ENCODE measurements at regions not wholly inside any gene's neighbourhood (a gene's known extent, or its start where the extent isn't known, plus 50 kb on each side); places are given as distances from the start of the nearest gene placed in this dataset.

DNA sequence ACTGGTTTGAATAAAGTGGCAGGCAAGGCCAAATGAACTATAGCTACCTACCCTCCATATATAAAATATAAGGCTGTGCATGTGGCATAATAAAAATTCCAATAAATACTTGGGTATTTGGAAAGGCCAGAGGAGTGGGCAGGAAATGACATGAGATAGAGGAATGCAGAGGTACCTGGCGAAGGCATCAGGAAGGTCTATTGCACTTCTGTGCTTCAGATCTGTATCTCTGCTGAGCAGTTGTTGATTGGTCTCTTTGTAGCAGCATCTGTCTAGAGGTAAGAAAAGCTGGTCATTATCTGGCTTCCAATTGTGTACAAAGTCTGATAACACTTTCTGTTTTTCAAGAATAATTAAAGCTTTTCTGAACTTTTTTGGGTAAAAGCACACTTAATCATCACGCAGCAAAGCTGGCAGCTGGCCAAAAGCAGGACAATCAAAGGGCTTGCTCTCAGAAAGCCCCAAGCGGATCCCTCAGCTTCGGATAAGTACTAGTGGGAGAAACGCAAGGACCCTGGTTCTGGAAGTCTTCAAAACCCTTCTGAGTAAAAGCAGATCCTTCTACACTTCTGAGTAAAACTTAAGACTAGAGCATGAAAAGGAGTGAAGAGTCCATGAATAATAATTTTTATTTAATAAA is 120.1 kb upstream of the TCF21 start:
- Histone ChIP-seq H3K4me3 (replicated peaks in 1 of 3; ENCODE audit: insufficient read depth in 1 of 3, low read depth in 2 of 3, low read length in 3 of 3) (no peak overlapping the region), H3K4me2 (ENCODE audit: low read depth, low read length) (no peak overlapping the region), H3K27me3 (ENCODE audit: control insufficient read depth in 1 of 2, insufficient read depth in 2 of 2, low read length in 2 of 2) (no peaks in the 10 kb centered on the region), H3K4me1 (ENCODE audit: insufficient read depth, low read length) (no peaks in the 10 kb centered on the region), H3K27ac (ENCODE audit: extremely low read length, insufficient read depth, low read length) (no peak overlapping the region), H3K36me3 (replicated peaks in 1 of 2; ENCODE audit: control insufficient read depth in 1 of 2, insufficient read depth in 2 of 2, low read length in 2 of 2) (no peaks in the 10 kb centered on the region), H4K20me1 (ENCODE audit: insufficient read depth, low read length) (no peaks in the 10 kb centered on the region), H3K79me2 (ENCODE audit: insufficient read depth, low read length) (no peaks in the 10 kb centered on the region), H3K9ac (ENCODE audit: insufficient read depth, low read depth, low read length) (no peak overlapping the region), H3K9me3 (ENCODE audit: low read length) (no peaks in the 10 kb centered on the region), H2AFZ (ENCODE audit: low read length) (no peak overlapping the region)
- ATAC-seq (no peak), FAIRE-seq (no peak), DNase-seq (ENCODE audit: low spot score) (no peak)
- CTCF ChIA-PET (ENCODE audit: low intra/inter-chr PET ratio, low total read pairs), result no interaction called here
- POLR2A ChIA-PET, result no interaction called here
- no TSS peak for BruUV-seq (replicated peaks)
- in situ Hi-C loops (cut with HindIII; ENCODE audit: extremely low pct_ligation_motif_present, low pct_unique_long_range_greater_than_20kb) (no loop called here), intact Hi-C loops (cut with micrococcal nuclease; ENCODE audit: unreplicated experiment) (no loop called here)
- WGBS (ENCODE audit: low lambda C conversion rate), result 17% methylated on average over 5 of the region's 5 CpGs
- TF ChIP-seq ZNF3 (CRISPR knock-in tag; IDR thresholded peaks at IDR 0.05), result no peak
- no peak for TF ChIP-seq ZSCAN5A (CRISPR knock-in tag; IDR thresholded peaks at IDR 0.05; ENCODE audit: borderline replicate concordance)
- TF ChIP-seq, protein P1, sequence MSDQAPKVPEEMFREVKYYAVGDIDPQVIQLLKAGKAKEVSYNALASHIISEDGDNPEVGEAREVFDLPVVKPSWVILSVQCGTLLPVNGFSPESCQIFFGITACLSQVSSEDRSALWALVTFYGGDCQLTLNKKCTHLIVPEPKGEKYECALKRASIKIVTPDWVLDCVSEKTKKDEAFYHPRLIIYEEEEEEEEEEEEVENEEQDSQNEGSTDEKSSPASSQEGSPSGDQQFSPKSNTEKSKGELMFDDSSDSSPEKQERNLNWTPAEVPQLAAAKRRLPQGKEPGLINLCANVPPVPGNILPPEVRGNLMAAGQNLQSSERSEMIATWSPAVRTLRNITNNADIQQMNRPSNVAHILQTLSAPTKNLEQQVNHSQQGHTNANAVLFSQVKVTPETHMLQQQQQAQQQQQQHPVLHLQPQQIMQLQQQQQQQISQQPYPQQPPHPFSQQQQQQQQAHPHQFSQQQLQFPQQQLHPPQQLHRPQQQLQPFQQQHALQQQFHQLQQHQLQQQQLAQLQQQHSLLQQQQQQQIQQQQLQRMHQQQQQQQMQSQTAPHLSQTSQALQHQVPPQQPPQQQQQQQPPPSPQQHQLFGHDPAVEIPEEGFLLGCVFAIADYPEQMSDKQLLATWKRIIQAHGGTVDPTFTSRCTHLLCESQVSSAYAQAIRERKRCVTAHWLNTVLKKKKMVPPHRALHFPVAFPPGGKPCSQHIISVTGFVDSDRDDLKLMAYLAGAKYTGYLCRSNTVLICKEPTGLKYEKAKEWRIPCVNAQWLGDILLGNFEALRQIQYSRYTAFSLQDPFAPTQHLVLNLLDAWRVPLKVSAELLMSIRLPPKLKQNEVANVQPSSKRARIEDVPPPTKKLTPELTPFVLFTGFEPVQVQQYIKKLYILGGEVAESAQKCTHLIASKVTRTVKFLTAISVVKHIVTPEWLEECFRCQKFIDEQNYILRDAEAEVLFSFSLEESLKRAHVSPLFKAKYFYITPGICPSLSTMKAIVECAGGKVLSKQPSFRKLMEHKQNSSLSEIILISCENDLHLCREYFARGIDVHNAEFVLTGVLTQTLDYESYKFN (CRISPR knock-in tag; conservative IDR thresholded peaks at IDR 0.05), result no peak
- TF ChIP-seq ZNF24 (IDR thresholded peaks at IDR 0.05), result no peak
- TF ChIP-seq ZNF34 (CRISPR knock-in tag; IDR thresholded peaks at IDR 0.05; ENCODE audit: borderline replicate concordance), result no peak
- no peak for TF ChIP-seq CHD2 (IDR thresholded peaks at IDR 0.05; ENCODE audit: low read depth, low read length)
- TF ChIP-seq, protein P2, sequence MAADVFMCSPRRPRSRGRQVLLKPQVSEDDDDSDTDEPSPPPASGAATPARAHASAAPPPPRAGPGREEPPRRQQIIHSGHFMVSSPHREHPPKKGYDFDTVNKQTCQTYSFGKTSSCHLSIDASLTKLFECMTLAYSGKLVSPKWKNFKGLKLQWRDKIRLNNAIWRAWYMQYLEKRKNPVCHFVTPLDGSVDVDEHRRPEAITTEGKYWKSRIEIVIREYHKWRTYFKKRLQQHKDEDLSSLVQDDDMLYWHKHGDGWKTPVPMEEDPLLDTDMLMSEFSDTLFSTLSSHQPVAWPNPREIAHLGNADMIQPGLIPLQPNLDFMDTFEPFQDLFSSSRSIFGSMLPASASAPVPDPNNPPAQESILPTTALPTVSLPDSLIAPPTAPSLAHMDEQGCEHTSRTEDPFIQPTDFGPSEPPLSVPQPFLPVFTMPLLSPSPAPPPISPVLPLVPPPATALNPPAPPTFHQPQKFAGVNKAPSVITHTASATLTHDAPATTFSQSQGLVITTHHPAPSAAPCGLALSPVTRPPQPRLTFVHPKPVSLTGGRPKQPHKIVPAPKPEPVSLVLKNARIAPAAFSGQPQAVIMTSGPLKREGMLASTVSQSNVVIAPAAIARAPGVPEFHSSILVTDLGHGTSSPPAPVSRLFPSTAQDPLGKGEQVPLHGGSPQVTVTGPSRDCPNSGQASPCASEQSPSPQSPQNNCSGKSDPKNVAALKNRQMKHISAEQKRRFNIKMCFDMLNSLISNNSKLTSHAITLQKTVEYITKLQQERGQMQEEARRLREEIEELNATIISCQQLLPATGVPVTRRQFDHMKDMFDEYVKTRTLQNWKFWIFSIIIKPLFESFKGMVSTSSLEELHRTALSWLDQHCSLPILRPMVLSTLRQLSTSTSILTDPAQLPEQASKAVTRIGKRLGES (CRISPR knock-in tag; IDR thresholded peaks at IDR 0.05; ENCODE audit: borderline replicate concordance), result no peak
- no peak for TF ChIP-seq THAP9 (CRISPR knock-in tag; IDR thresholded peaks at IDR 0.05; ENCODE audit: borderline replicate concordance)
- no peak for TF ChIP-seq SCMH1 (CRISPR knock-in tag; IDR thresholded peaks at IDR 0.05; ENCODE audit: borderline replicate concordance)
- no peak for TF ChIP-seq MAFF (IDR thresholded peaks at IDR 0.05; ENCODE audit: low read depth, low read length)
